ENCODE measurements at regions not wholly inside any gene's neighbourhood (a gene's known extent, or its start where the extent isn't known, plus 50 kb on each side); places are given as distances from the start of the nearest gene placed in this dataset.

- FAIRE-seq (no peak), DNase-seq (ENCODE audit: insufficient read length) (no peak)
- TF ChIP-seq POLR2A (IDR thresholded peaks at IDR 0.05; ENCODE audit: low read depth, low read length): no peak
Observed at GRCh38 chr3:150062492-150062891, 91.8 kb upstream of the PFN2 start.

- DNase-seq (ENCODE audit: insufficient read length) (no peak), FAIRE-seq (no peak)
- no peak for TF ChIP-seq POLR2A (IDR thresholded peaks at IDR 0.05; ENCODE audit: low read depth, low read length)
- no peak for TF ChIP-seq POLR2AphosphoS5 (IDR thresholded peaks at IDR 0.05; ENCODE audit: low read depth, low read length)
- no peak for TF ChIP-seq TAF1 (IDR thresholded peaks at IDR 0.05; ENCODE audit: borderline replicate concordance, low read depth, low read length)
Observed at GRCh38 chr3:150061288-150062024, 90.8 kb upstream of the PFN2 start.

GRCh38 chr3:150059729-150060128, 89.0 kb upstream of the PFN2 start:
- no peak for FAIRE-seq
- DNase-seq (ENCODE audit: insufficient read length): no peak
- TF ChIP-seq POLR2A (IDR thresholded peaks at IDR 0.05; ENCODE audit: low read depth, low read length): no peak

- no peak for TF ChIP-seq TAF1 (IDR thresholded peaks at IDR 0.05; ENCODE audit: borderline replicate concordance, low read depth, low read length)
- TF ChIP-seq POLR2AphosphoS5 (IDR thresholded peaks at IDR 0.05; ENCODE audit: low read depth, low read length): no peak
- TF ChIP-seq POLR2A (IDR thresholded peaks at IDR 0.05; ENCODE audit: low read depth, low read length): no peak
- no peak for DNase-seq (ENCODE audit: insufficient read length)
Observed at GRCh38 chr3:150059241-150059640, 88.5 kb upstream of the PFN2 start.

GRCh38 chr3:150057227-150057626, 86.5 kb upstream of the PFN2 start:
- TF ChIP-seq TAF1 (IDR thresholded peaks at IDR 0.05; ENCODE audit: borderline replicate concordance, low read depth, low read length) (no peak), POLR2AphosphoS5 (IDR thresholded peaks at IDR 0.05; ENCODE audit: low read depth, low read length) (no peak), POLR2A (IDR thresholded peaks at IDR 0.05; ENCODE audit: low read depth, low read length) (no peak)
- FAIRE-seq: no peak
- DNase-seq (ENCODE audit: insufficient read length): no peak

More at GRCh38 chr3:150059241-150059640, 88.5 kb upstream of the PFN2 start:
- FAIRE-seq: no peak

GRCh38 chr3:150055332-150055731, 84.6 kb upstream of the PFN2 start:
- FAIRE-seq: no peak
- TF ChIP-seq POLR2AphosphoS5 (IDR thresholded peaks at IDR 0.05; ENCODE audit: low read depth, low read length): no peak
- TF ChIP-seq POLR2A (IDR thresholded peaks at IDR 0.05; ENCODE audit: low read depth, low read length): no peak
- TF ChIP-seq TAF1 (IDR thresholded peaks at IDR 0.05; ENCODE audit: borderline replicate concordance, low read depth, low read length): no peak
- DNase-seq (ENCODE audit: insufficient read length): no peak

- no peak for DNase-seq (ENCODE audit: insufficient read length)
- no peak for FAIRE-seq
- TF ChIP-seq POLR2A (IDR thresholded peaks at IDR 0.05; ENCODE audit: low read depth, low read length): no peak
- TF ChIP-seq POLR2AphosphoS5 (IDR thresholded peaks at IDR 0.05; ENCODE audit: low read depth, low read length): no peak
- no peak for TF ChIP-seq TAF1 (IDR thresholded peaks at IDR 0.05; ENCODE audit: borderline replicate concordance, low read depth, low read length)
Observed at GRCh38 chr3:150054635-150055034, 83.9 kb upstream of the PFN2 start.

- FAIRE-seq: no peak
- DNase-seq (ENCODE audit: insufficient read length): no peak
- no peak for TF ChIP-seq TAF1 (IDR thresholded peaks at IDR 0.05; ENCODE audit: borderline replicate concordance, low read depth, low read length)
- no peak for TF ChIP-seq POLR2A (IDR thresholded peaks at IDR 0.05; ENCODE audit: low read depth, low read length)
- TF ChIP-seq POLR2AphosphoS5 (IDR thresholded peaks at IDR 0.05; ENCODE audit: low read depth, low read length): no peak
Observed at GRCh38 chr3:150050510-150050909, 79.8 kb upstream of the PFN2 start.

- no peak for FAIRE-seq
- DNase-seq (ENCODE audit: insufficient read length): no peak
- no peak for TF ChIP-seq POLR2AphosphoS5 (IDR thresholded peaks at IDR 0.05; ENCODE audit: low read depth, low read length)
- no peak for TF ChIP-seq TAF1 (IDR thresholded peaks at IDR 0.05; ENCODE audit: borderline replicate concordance, low read depth, low read length)
- no peak for TF ChIP-seq POLR2A (IDR thresholded peaks at IDR 0.05; ENCODE audit: low read depth, low read length)
Observed at GRCh38 chr3:150049317-150049716, 78.6 kb upstream of the PFN2 start.

GRCh38 chr3:150041877-150042276, 71.2 kb upstream of the PFN2 start:
- FAIRE-seq (no peak), DNase-seq (ENCODE audit: insufficient read length) (no peak)
- no peak for TF ChIP-seq TAF1 (IDR thresholded peaks at IDR 0.05; ENCODE audit: borderline replicate concordance, low read depth, low read length)

GRCh38 chr3:150040097-150040496, 69.4 kb upstream of the PFN2 start:
- no peak for FAIRE-seq
- no peak for TF ChIP-seq POLR2AphosphoS5 (IDR thresholded peaks at IDR 0.05; ENCODE audit: low read depth, low read length)
- TF ChIP-seq POLR2A (IDR thresholded peaks at IDR 0.05; ENCODE audit: low read depth, low read length): no peak
- TF ChIP-seq TAF1 (IDR thresholded peaks at IDR 0.05; ENCODE audit: borderline replicate concordance, low read depth, low read length): no peak

GRCh38 chr3:150038830-150039229, 68.1 kb upstream of the PFN2 start:
- DNase-seq (ENCODE audit: insufficient read length) (no peak), FAIRE-seq (no peak)
- TF ChIP-seq POLR2AphosphoS5 (IDR thresholded peaks at IDR 0.05; ENCODE audit: low read depth, low read length) (no peak), TAF1 (IDR thresholded peaks at IDR 0.05; ENCODE audit: borderline replicate concordance, low read depth, low read length) (no peak), POLR2A (IDR thresholded peaks at IDR 0.05; ENCODE audit: low read depth, low read length) (no peak)

More at GRCh38 chr3:150040097-150040496, 69.4 kb upstream of the PFN2 start:
- no peak for DNase-seq (ENCODE audit: insufficient read length)

GRCh38 chr3:150036780-150037179, 66.1 kb upstream of the PFN2 start:
- FAIRE-seq (no peak), DNase-seq (ENCODE audit: insufficient read length) (no peak)
- TF ChIP-seq POLR2A (IDR thresholded peaks at IDR 0.05; ENCODE audit: low read depth, low read length) (no peak), TAF1 (IDR thresholded peaks at IDR 0.05; ENCODE audit: borderline replicate concordance, low read depth, low read length) (no peak), POLR2AphosphoS5 (IDR thresholded peaks at IDR 0.05; ENCODE audit: low read depth, low read length) (no peak)

All from GM12892 (cell line).